SK-N-SH (cell line): ENCODE measurements at regions not wholly inside any gene's neighbourhood (a gene's known extent, or its start where the extent isn't known, plus 50 kb on each side); places are given as distances from the start of the nearest gene placed in this dataset.

Experiments used
- CTCF ChIA-PET: fragments of 300-600, 350-600 bp; formaldehyde crosslinking; extraction: SDS; loops from one replicate; lab custom pipeline; 2021; lab: Yijun Ruan, JAX
- POLR2A ChIA-PET: fragments of 350-600 bp; sonication (Branson Sonifier 250); formaldehyde crosslinking; extraction: SDS; loops from one replicate; lab custom pipeline; 2020; ENCODE audit warnings: antibody characterized with exemption, inconsistent platforms; lab: Yijun Ruan, JAX
- DNase-seq: peaks from one replicate; pipeline ENCODE4 v3.0.0; 2012
- H2AFZ ChIP-seq: fragments of 200-600 bp; sonication (generic); 2 replicates; pipeline ENCODE4 v1.8.1; 2016; ENCODE audit warnings: antibody characterized with exemption, mild to moderate bottlenecking, low read depth
- H3F3A ChIP-seq: fragments of 200-600 bp; sonication (generic); replicated peaks from 2 replicates; pipeline ENCODE3; 2016; ENCODE audit warnings: antibody characterized with exemption, mild to moderate bottlenecking; ENCODE audit not compliant: insufficient read depth
- H3K27ac ChIP-seq, 2 experiments: fragments of 200-500 bp in 1 of 2; fragments of 200-600 bp in 1 of 2; sonication (Bioruptor generic) in 1 of 2; sonication (generic), shearing (Covaris generic) in 1 of 2; 2 replicates each; pipeline versions ENCODE4 v1.5.1 to v1.6.1; 2014 to 2016; ENCODE audit warnings: low read depth in 2 of 2, inconsistent platforms in 1 of 2, low read length in 1 of 2, mild to moderate bottlenecking in 1 of 2, mixed read lengths in 1 of 2
- H3K27me3 ChIP-seq: fragments of 200-600 bp; sonication (generic), shearing (Covaris generic); 2 replicates; pipeline ENCODE4 v1.6.1; 2016; ENCODE audit warnings: mixed run types; ENCODE audit not compliant: insufficient read depth
- H3K36me3 ChIP-seq, 2 experiments: fragments of 200-500 bp in 1 of 2; fragments of 200-600 bp in 1 of 2; sonication (Bioruptor generic) in 1 of 2; sonication (generic) in 1 of 2; replicated peaks in 1 of 2; 2 replicates each; pipeline versions ENCODE3 to v1.5.1; 2014 to 2016; ENCODE audit warnings: low read length in 1 of 2, mild to moderate bottlenecking in 1 of 2; ENCODE audit not compliant: insufficient read depth in 2 of 2, control insufficient read depth in 1 of 2
- H3K4me1 ChIP-seq, 2 experiments: fragments of 200-500 bp in 1 of 2; fragments of 200-600 bp in 1 of 2; sonication (Bioruptor generic) in 1 of 2; sonication (generic), shearing (Covaris generic) in 1 of 2; 2 replicates each; pipeline versions ENCODE4 v1.5.1 to v1.6.1; 2014 to 2016; ENCODE audit warnings: low read depth in 1 of 2, low read length in 1 of 2, mixed run types in 1 of 2; ENCODE audit not compliant: insufficient read depth in 2 of 2, control insufficient read depth in 1 of 2
- H3K4me2 ChIP-seq: fragments of 200-600 bp; sonication (generic), shearing (Covaris generic); 2 replicates; pipeline ENCODE4 v1.6.1; 2017; ENCODE audit warnings: mixed run types
- H3K4me3 ChIP-seq, 2 experiments: fragments of 200-500 bp in 1 of 2; fragments of 200-600 bp in 1 of 2; sonication (Bioruptor generic) in 1 of 2; sonication (generic), shearing (Covaris generic) in 1 of 2; 2 replicates each; pipeline versions ENCODE4 v1.5.1 to v1.8.1; 2014 to 2016; ENCODE audit warnings: low read depth in 2 of 2, inconsistent platforms in 1 of 2, low read length in 1 of 2, mild to moderate bottlenecking in 1 of 2, mixed read lengths in 1 of 2, moderate library complexity in 1 of 2
- H3K79me2 ChIP-seq: fragments of 200-600 bp; sonication (generic); 2 replicates; pipeline ENCODE4 v1.8.1; 2017; ENCODE audit warnings: mild to moderate bottlenecking; ENCODE audit not compliant: insufficient read depth
- H3K9ac ChIP-seq: fragments of 200-600 bp; sonication (generic); 2 replicates; pipeline ENCODE4 v1.6.1; 2017; ENCODE audit warnings: mixed run types
- H3K9me2 ChIP-seq: fragments of 200-600 bp; sonication (generic); 2 replicates; pipeline ENCODE4 v1.6.1; 2017; ENCODE audit warnings: mixed run types
- H3K9me3 ChIP-seq: fragments of 200-600 bp; sonication (generic); 2 replicates; pipeline ENCODE4 v1.6.1; 2017; ENCODE audit warnings: mixed run types, mild to moderate bottlenecking, moderate library complexity
- H4K20me1 ChIP-seq: fragments of 200-600 bp; sonication (generic); 2 replicates; pipeline ENCODE4 v1.6.1; 2017; ENCODE audit warnings: mild to moderate bottlenecking, mixed run types; ENCODE audit not compliant: insufficient read depth
- ELF1 ChIP-seq: IDR thresholded peaks from 2 replicates; pipeline ENCODE4 v1.4.0; 2012
- EZH2phosphoT487 ChIP-seq: fragments of 200-600 bp; sonication (generic); IDR thresholded peaks from 2 replicates; pipeline ENCODE4 v1.6.1; 2017; ENCODE audit warnings: low read depth, mixed run types, mild to moderate bottlenecking, antibody characterized with exemption, moderate library complexity, borderline replicate concordance
- FOSL2 ChIP-seq: IDR thresholded peaks from 2 replicates; pipeline ENCODE4 v1.4.0; 2012; ENCODE audit warnings: low read depth, mild to moderate bottlenecking, moderate library complexity, borderline replicate concordance
- FOXJ3 ChIP-seq: sonication (generic); formaldehyde crosslinking; IDR thresholded peaks from 2 replicates; pipeline ENCODE4 v1.5.1; 2020; ENCODE audit warnings: mild to moderate bottlenecking, missing genetic modification reagents
- FOXM1 ChIP-seq: IDR thresholded peaks from 2 replicates; pipeline ENCODE4 v1.4.0; 2012; ENCODE audit warnings: low read depth, mild to moderate bottlenecking
- GABPA ChIP-seq: IDR thresholded peaks from 2 replicates; pipeline ENCODE4 v1.4.0; 2012; ENCODE audit warnings: low read depth, mild to moderate bottlenecking
- GATA2 ChIP-seq: sonication (generic); formaldehyde crosslinking; IDR thresholded peaks from 2 replicates; pipeline ENCODE4 v1.5.0; 2020; ENCODE audit warnings: mild to moderate bottlenecking, missing genetic modification reagents
- NRF1 ChIP-seq: IDR thresholded peaks from 2 replicates; pipeline ENCODE4 v1.6.1; 2012; ENCODE audit warnings: low read depth, mild to moderate bottlenecking, low read length
- PBX3 ChIP-seq: IDR thresholded peaks from 2 replicates; pipeline ENCODE4; 2012
- POLR2AphosphoS5 ChIP-seq: IDR thresholded peaks from 2 replicates; pipeline ENCODE4 v1.6.1; 2012; ENCODE audit warnings: low read depth, low read length
- RCOR1 ChIP-seq: fragments of 150-350 bp; IDR thresholded peaks from 2 replicates; pipeline ENCODE4 v1.6.1; 2017; ENCODE audit warnings: antibody characterized with exemption, low read length
- REST ChIP-seq: IDR thresholded peaks from 2 replicates; pipeline ENCODE4 v1.6.1; 2012; ENCODE audit warnings: mild to moderate bottlenecking, low read depth, low read length, moderate library complexity
- SMC3 ChIP-seq: IDR thresholded peaks from 2 replicates; pipeline ENCODE4 v1.6.1; 2012; ENCODE audit warnings: low read depth, low read length, improper control_type of control experiment
- TAF1 ChIP-seq: IDR thresholded peaks from 2 replicates; pipeline ENCODE4 v1.6.1; 2012; ENCODE audit warnings: low read depth, mild to moderate bottlenecking, low read length, moderate library complexity, borderline replicate concordance
- TCF12 ChIP-seq: IDR thresholded peaks from 2 replicates; pipeline ENCODE4 v1.4.0; 2012
- TEAD4 ChIP-seq: IDR thresholded peaks from 2 replicates; pipeline ENCODE4 v1.4.0; 2012; ENCODE audit warnings: mild to moderate bottlenecking, borderline replicate concordance; ENCODE audit not compliant: insufficient read depth
- USF2 ChIP-seq: fragments of 150-350 bp; IDR thresholded peaks from 2 replicates; pipeline ENCODE4 v1.6.1; 2017; ENCODE audit warnings: antibody characterized with exemption, low read length, low read depth, borderline replicate concordance
- WGBS: methylation state at CpG from one replicate; pipeline ENCODE4 v1.1.6; 2017; ENCODE audit warnings: low lambda C conversion rate; 5-methylcytosine and 5-hydroxymethylcytosine counted together
- TF ChIP-seq, protein P1 (sequence below): fragments of 200-600 bp; sonication (generic); IDR thresholded peaks from 2 replicates; pipeline ENCODE4 v1.6.1; 2017; ENCODE audit warnings: antibody characterized with exemption, mild to moderate bottlenecking, moderate library complexity
- TF ChIP-seq, protein P2 (sequence below): IDR thresholded peaks from 2 replicates; pipeline ENCODE4 v1.4.0; 2012; ENCODE audit warnings: low read depth, borderline replicate concordance
- TF ChIP-seq, protein P3 (sequence below): fragments of 150-350 bp; IDR thresholded peaks from 2 replicates; pipeline ENCODE4 v1.6.1; 2016; ENCODE audit warnings: mild to moderate bottlenecking, low read depth, low read length

GRCh38 chr4:10180603-10180926, 64.0 kb upstream of the WDR1 start:
- no peaks in the 10 kb centered on the region for H3K9me3 ChIP-seq
- peaks cover 0 to 13% of the 10 kb centered on the region in 2 experiments; a peak in 2 of 4 replicates for H3K4me1 ChIP-seq
- ChIA-PET CTCF (interaction anchor here (0.6 kb wide), 1 partner anchor 76 kb away, joined by 3 read pairs; no protein-coding TSS in a partner anchor), POLR2A (no interaction called here)
- H3K79me2 ChIP-seq = no peaks in the 10 kb centered on the region
- peak overlapping the region; percentile 21; the same call in 1 of the 2 replicates for H3K9ac ChIP-seq
- no peaks in the 10 kb centered on the region for H3K27me3 ChIP-seq
- no peak for DNase-seq
- no peaks in the 10 kb centered on the region for H3K9me2 ChIP-seq
- H2AFZ ChIP-seq = no peak overlapping the region
- no peak for TF ChIP-seq REST
- TF ChIP-seq POLR2AphosphoS5 = no peak
- TF ChIP-seq, protein P1, sequence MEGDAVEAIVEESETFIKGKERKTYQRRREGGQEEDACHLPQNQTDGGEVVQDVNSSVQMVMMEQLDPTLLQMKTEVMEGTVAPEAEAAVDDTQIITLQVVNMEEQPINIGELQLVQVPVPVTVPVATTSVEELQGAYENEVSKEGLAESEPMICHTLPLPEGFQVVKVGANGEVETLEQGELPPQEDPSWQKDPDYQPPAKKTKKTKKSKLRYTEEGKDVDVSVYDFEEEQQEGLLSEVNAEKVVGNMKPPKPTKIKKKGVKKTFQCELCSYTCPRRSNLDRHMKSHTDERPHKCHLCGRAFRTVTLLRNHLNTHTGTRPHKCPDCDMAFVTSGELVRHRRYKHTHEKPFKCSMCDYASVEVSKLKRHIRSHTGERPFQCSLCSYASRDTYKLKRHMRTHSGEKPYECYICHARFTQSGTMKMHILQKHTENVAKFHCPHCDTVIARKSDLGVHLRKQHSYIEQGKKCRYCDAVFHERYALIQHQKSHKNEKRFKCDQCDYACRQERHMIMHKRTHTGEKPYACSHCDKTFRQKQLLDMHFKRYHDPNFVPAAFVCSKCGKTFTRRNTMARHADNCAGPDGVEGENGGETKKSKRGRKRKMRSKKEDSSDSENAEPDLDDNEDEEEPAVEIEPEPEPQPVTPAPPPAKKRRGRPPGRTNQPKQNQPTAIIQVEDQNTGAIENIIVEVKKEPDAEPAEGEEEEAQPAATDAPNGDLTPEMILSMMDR = no peak
- no peak for TF ChIP-seq SMC3
- no peak for TF ChIP-seq RCOR1
- TF ChIP-seq PBX3 = no peak
- no peak for TF ChIP-seq GABPA
- TF ChIP-seq ELF1 = no peak
- TF ChIP-seq, protein P2, sequence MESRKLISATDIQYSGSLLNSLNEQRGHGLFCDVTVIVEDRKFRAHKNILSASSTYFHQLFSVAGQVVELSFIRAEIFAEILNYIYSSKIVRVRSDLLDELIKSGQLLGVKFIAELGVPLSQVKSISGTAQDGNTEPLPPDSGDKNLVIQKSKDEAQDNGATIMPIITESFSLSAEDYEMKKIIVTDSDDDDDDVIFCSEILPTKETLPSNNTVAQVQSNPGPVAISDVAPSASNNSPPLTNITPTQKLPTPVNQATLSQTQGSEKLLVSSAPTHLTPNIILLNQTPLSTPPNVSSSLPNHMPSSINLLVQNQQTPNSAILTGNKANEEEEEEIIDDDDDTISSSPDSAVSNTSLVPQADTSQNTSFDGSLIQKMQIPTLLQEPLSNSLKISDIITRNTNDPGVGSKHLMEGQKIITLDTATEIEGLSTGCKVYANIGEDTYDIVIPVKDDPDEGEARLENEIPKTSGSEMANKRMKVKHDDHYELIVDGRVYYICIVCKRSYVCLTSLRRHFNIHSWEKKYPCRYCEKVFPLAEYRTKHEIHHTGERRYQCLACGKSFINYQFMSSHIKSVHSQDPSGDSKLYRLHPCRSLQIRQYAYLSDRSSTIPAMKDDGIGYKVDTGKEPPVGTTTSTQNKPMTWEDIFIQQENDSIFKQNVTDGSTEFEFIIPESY = no peak
- TF ChIP-seq EZH2phosphoT487 = no peak
- TF ChIP-seq TEAD4 = no peak
- TF ChIP-seq NRF1 = no peak
- no peak for TF ChIP-seq USF2
- no peak for TF ChIP-seq FOXJ3 (CRISPR knock-in tag)
- TF ChIP-seq, protein P3, sequence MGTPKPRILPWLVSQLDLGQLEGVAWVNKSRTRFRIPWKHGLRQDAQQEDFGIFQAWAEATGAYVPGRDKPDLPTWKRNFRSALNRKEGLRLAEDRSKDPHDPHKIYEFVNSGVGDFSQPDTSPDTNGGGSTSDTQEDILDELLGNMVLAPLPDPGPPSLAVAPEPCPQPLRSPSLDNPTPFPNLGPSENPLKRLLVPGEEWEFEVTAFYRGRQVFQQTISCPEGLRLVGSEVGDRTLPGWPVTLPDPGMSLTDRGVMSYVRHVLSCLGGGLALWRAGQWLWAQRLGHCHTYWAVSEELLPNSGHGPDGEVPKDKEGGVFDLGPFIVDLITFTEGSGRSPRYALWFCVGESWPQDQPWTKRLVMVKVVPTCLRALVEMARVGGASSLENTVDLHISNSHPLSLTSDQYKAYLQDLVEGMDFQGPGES = no peak
- TF ChIP-seq TCF12 = no peak
- no peak for TF ChIP-seq FOSL2
- TF ChIP-seq FOXM1 = no peak
- no peak for TF ChIP-seq GATA2 (CRISPR knock-in tag)
- TF ChIP-seq TAF1 = no peak
- no peaks in the 10 kb centered on the region for H4K20me1 ChIP-seq
- H3K4me2 ChIP-seq = no peak overlapping the region
- WGBS = 0% methylated on average over 1 of the region's 1 CpG
- H3K27ac ChIP-seq = peak overlapping the region in 1 of 2 experiments; percentile 72; a peak in 2 of 4 replicates
- peaks cover 13% of the 10 kb centered on the region for H3F3A ChIP-seq
- H3K36me3 ChIP-seq = no peaks in the 10 kb centered on the region
- no peak overlapping the region for H3K4me3 ChIP-seq
